Panc1 (cell line): ENCODE measurements at regions not wholly inside any gene's neighbourhood (a gene's known extent, or its start where the extent isn't known, plus 50 kb on each side); places are given as distances from the start of the nearest gene placed in this dataset.

Experiments
- ATAC-seq: fragments of 200-7000 bp; cut with Tn5 transposase; 2 replicates; pipeline ENCODE4 v1.9.1; 2020; ENCODE audit warnings: mild to moderate bottlenecking, moderate library complexity
- BruUV-seq: library from RNA; stranded (reverse); fragments of 400-500 nt; replicated peaks from 2 replicates; lab custom pipeline; 2021; lab: Mats Ljungman, UMichigan
- CTCF ChIA-PET: fragments of 300-600 bp; sonication (Branson Sonifier 250); formaldehyde crosslinking; loops from one replicate; lab custom pipeline; 2022; ENCODE audit warnings: antibody characterized with exemption; lab: Charles Lee
- POLR2A ChIA-PET: fragments of 300-600 bp; sonication (Branson Sonifier 250); formaldehyde crosslinking; loops from one replicate; lab custom pipeline; 2022; ENCODE audit warnings: antibody characterized with exemption; lab: Charles Lee
- DNase-seq: peaks from one replicate; pipeline ENCODE4 v3.0.0-alpha.2; 2010; ENCODE audit warnings: low read depth, low spot score
- H3K27ac ChIP-seq: 2 replicates; pipeline ENCODE4 v1.5.1; 2011; ENCODE audit warnings: mild to moderate bottlenecking, low read length, inconsistent platforms
- H3K27me3 ChIP-seq: fragments of 200-500 bp; sonication (Bioruptor generic); 2 replicates; pipeline ENCODE4 v1.6.0; 2014; ENCODE audit warnings: low read length, inconsistent platforms; ENCODE audit not compliant: control insufficient read depth, insufficient read depth
- H3K36me3 ChIP-seq: fragments of 200-500 bp; sonication (Bioruptor generic); 2 replicates; pipeline ENCODE4 v1.5.1; 2014; ENCODE audit warnings: inconsistent platforms, mild to moderate bottlenecking, low read length, moderate library complexity; ENCODE audit not compliant: control insufficient read depth, insufficient read depth
- H3K4me1 ChIP-seq: 2 replicates; pipeline ENCODE4 v1.5.1; 2011; ENCODE audit warnings: inconsistent platforms, mild to moderate bottlenecking, low read length, moderate library complexity; ENCODE audit not compliant: control insufficient read depth, insufficient read depth
- H3K4me3 ChIP-seq, 2 experiments: 2 replicates each; pipeline ENCODE4 v1.5.1; 2011 to 2012; ENCODE audit warnings: low read depth in 2 of 2, low read length in 2 of 2, mild to moderate bottlenecking in 2 of 2, inconsistent platforms in 1 of 2, moderate library complexity in 1 of 2
- H3K9me3 ChIP-seq: fragments of 200-500 bp; sonication (Bioruptor generic); 2 replicates; pipeline ENCODE4 v1.5.1; 2014; ENCODE audit warnings: low read depth, mild to moderate bottlenecking, inconsistent platforms, low read length, moderate library complexity; ENCODE audit not compliant: control insufficient read depth, insufficient read depth
- CTCF ChIP-seq: fragments of 450-650 bp; IDR thresholded peaks from 2 replicates; pipeline ENCODE4 v1.5.1; 2017; ENCODE audit warnings: mild to moderate bottlenecking
- POLR2AphosphoS5 ChIP-seq: IDR thresholded peaks from 2 replicates; pipeline ENCODE4 v1.6.1; 2012; ENCODE audit warnings: mild to moderate bottlenecking, low read depth, low read length, moderate library complexity
- REST ChIP-seq, 2 experiments: IDR thresholded peaks; 2 replicates each; pipeline ENCODE4 v1.6.1; 2011 to 2012; ENCODE audit warnings: low read depth in 2 of 2, control low read depth in 1 of 2, low read length in 1 of 2, mild to moderate bottlenecking in 1 of 2, moderate library complexity in 1 of 2; ENCODE audit not compliant: insufficient read depth in 1 of 2
- SIN3A ChIP-seq: IDR thresholded peaks from 2 replicates; pipeline ENCODE4 v1.6.1; 2012; ENCODE audit warnings: low read depth, mild to moderate bottlenecking, low read length, moderate library complexity, borderline replicate concordance; ENCODE audit not compliant: insufficient read depth
- TCF7L2 ChIP-seq: IDR thresholded peaks from 2 replicates; pipeline ENCODE4 v1.6.1; 2011; ENCODE audit warnings: mild to moderate bottlenecking, low read depth, low read length, inconsistent platforms
- in situ Hi-C: cut with HindIII; loops from 2 replicates; pipeline ENCODE4 v1.10.0; 2016; ENCODE audit warnings: low sequenced_read_pairs, low pct_unique_long_range_greater_than_20kb
- intact Hi-C: fragments of 100-400 bp; cut with micrococcal nuclease; formaldehyde crosslinking; loops from one replicate; pipeline ENCODE4 v1.10.0; 2022; ENCODE audit not compliant: unreplicated experiment

GRCh38 chr1:112111734-112112133 lies 122.3 kb upstream of the KCND3 start:
- Histone ChIP-seq H3K27me3 (no peaks in the 10 kb centered on the region), H3K27ac (no peak overlapping the region), H3K4me3 (no peak overlapping the region), H3K9me3 (no peaks in the 10 kb centered on the region), H3K36me3 (no peaks in the 10 kb centered on the region), H3K4me1 (no peaks in the 10 kb centered on the region)
- in situ Hi-C loops (no loop called here), intact Hi-C loops (no loop called here)
- no peak for ATAC-seq
- TF ChIP-seq CTCF (no peak), POLR2AphosphoS5 (no peak), TCF7L2 (no peak), SIN3A (no peak), REST (IDR thresholded peaks at IDR 0.05; ENCODE audit: insufficient read depth in 1 of 2, low read depth in 2 of 2, low read length in 1 of 2) (no peak)
- BruUV-seq: no TSS peak
- CTCF ChIA-PET: no interaction called here
- POLR2A ChIA-PET: no interaction called here
- no peak for DNase-seq

- DNase-seq (no peak), ATAC-seq (no peak)
- Histone ChIP-seq H3K9me3 (no peaks in the 10 kb centered on the region), H3K27ac (no peak overlapping the region), H3K36me3 (no peaks in the 10 kb centered on the region), H3K4me3 (no peak overlapping the region), H3K27me3 (no peaks in the 10 kb centered on the region; the same call in 1 of the 2 replicates), H3K4me1 (no peaks in the 10 kb centered on the region)
- BruUV-seq: no TSS peak
- intact Hi-C loops (no loop called here), in situ Hi-C loops (no loop called here)
- POLR2A ChIA-PET: no interaction called here
- CTCF ChIA-PET: no interaction called here
- TF ChIP-seq CTCF: no peak
Measured at GRCh38 chr1:112114540-112114939, 125.1 kb upstream of the KCND3 start.

- H3K9me3 ChIP-seq: no peaks in the 10 kb centered on the region
- no peaks in the 10 kb centered on the region for H3K4me1 ChIP-seq
- BruUV-seq: no TSS peak
- no peak overlapping the region for H3K27ac ChIP-seq
- no peak overlapping the region for H3K4me3 ChIP-seq
- TF ChIP-seq SIN3A: no peak
- TF ChIP-seq REST (IDR thresholded peaks at IDR 0.05; ENCODE audit: insufficient read depth in 1 of 2, low read depth in 2 of 2, low read length in 1 of 2): no peak
- TF ChIP-seq CTCF: no peak
- TF ChIP-seq TCF7L2: no peak
- TF ChIP-seq POLR2AphosphoS5: no peak
- no peaks in the 10 kb centered on the region for H3K27me3 ChIP-seq
- intact Hi-C loops (no loop called here), in situ Hi-C loops (no loop called here)
- ATAC-seq (no peak), DNase-seq (no peak)
- ChIA-PET CTCF (no interaction called here), POLR2A (no interaction called here)
- no peaks in the 10 kb centered on the region for H3K36me3 ChIP-seq
Measured at GRCh38 chr1:112126598-112126997, 137.1 kb upstream of the KCND3 start.
